ENCODE measurements at regions not wholly inside any gene's neighbourhood (a gene's known extent, or its start where the extent isn't known, plus 50 kb on each side); places are given as distances from the start of the nearest gene placed in this dataset.

GRCh38 chr9:117564839-117565238, 139.4 kb upstream of the TLR4 start:
- TF ChIP-seq CTCF (conservative IDR thresholded peaks at IDR 0.05; ENCODE audit: low read length) (no peak), EZH2phosphoT487 (IDR thresholded peaks at IDR 0.05; ENCODE audit: borderline replicate concordance, low read depth, low read length) (no peak)
